AG08395 (cell line): ENCODE measurements at regions not wholly inside any gene's neighbourhood (a gene's known extent, or its start where the extent isn't known, plus 50 kb on each side); places are given as distances from the start of the nearest gene placed in this dataset.
"Not testable (repeated sequence)": the region's sequence is repeated elsewhere in the genome, so short reads cannot be mapped to it uniquely, and the experiment has no call there.

Source experiments
- DNase-seq: peaks from one replicate; pipeline ENCODE4 v3.0.0; 2012; ENCODE audit warnings: mixed read lengths, low spot score

- DNase-seq, result peak; percentile 62
Measured at GRCh38 chr15:31487811-31488436, 161.3 kb downstream of the KLF13 start.

GRCh38 chr15:31488437-31489204 is 162.0 kb downstream of the KLF13 start:
- DNase-seq, result peak; percentile 96

- DNase-seq, result no peak
Measured at GRCh38 chr15:31489281-31489680, 162.6 kb downstream of the KLF13 start.

GRCh38 chr15:31489801-31490646 is 163.4 kb downstream of the KLF13 start:
- DNase-seq, result peak; percentile 83

GRCh38 chr15:31494786-31495185 is 168.2 kb downstream of the KLF13 start:
- no peak for DNase-seq

- no peak for DNase-seq
Measured at GRCh38 chr15:31495281-31495680, 168.6 kb downstream of the KLF13 start.

- DNase-seq, result no peak
Measured at GRCh38 chr15:31497838-31498237, 171.2 kb downstream of the KLF13 start.

- DNase-seq, result no peak
Measured at GRCh38 chr15:31498329-31498728, 171.7 kb downstream of the KLF13 start.

- DNase-seq, result no peak
Measured at GRCh38 chr15:31498756-31499155, 172.1 kb downstream of the KLF13 start.

- no peak for DNase-seq
Measured at GRCh38 chr15:31499236-31499952, 172.8 kb downstream of the KLF13 start.

GRCh38 chr15:31499953-31500765 is 173.5 kb downstream of the KLF13 start:
- peak; percentile 28 for DNase-seq

GRCh38 chr15:31500766-31501449 is 174.3 kb downstream of the KLF13 start:
- no peak for DNase-seq

GRCh38 chr15:31501536-31502157 is 175.0 kb downstream of the KLF13 start:
- DNase-seq, result no peak

GRCh38 chr15:31502541-31503229 is 176.1 kb downstream of the KLF13 start:
- no peak for DNase-seq

GRCh38 chr15:31503256-31503655 is 176.6 kb downstream of the KLF13 start:
- no peak for DNase-seq

GRCh38 chr15:31503758-31504461 is 177.3 kb downstream of the KLF13 start:
- DNase-seq, result no peak

GRCh38 chr15:31504462-31504839 is 177.8 kb downstream of the KLF13 start:
- DNase-seq, result no peak

- DNase-seq, result not testable (repeated sequence)
Measured at GRCh38 chr15:31507573-31507972, 180.9 kb downstream of the KLF13 start.

GRCh38 chr15:31508656-31509055 is 182.0 kb downstream of the KLF13 start:
- no peak for DNase-seq
